ENCODE measurements at regions not wholly inside any gene's neighbourhood (a gene's known extent, or its start where the extent isn't known, plus 50 kb on each side); places are given as distances from the start of the nearest gene placed in this dataset.

DNA sequence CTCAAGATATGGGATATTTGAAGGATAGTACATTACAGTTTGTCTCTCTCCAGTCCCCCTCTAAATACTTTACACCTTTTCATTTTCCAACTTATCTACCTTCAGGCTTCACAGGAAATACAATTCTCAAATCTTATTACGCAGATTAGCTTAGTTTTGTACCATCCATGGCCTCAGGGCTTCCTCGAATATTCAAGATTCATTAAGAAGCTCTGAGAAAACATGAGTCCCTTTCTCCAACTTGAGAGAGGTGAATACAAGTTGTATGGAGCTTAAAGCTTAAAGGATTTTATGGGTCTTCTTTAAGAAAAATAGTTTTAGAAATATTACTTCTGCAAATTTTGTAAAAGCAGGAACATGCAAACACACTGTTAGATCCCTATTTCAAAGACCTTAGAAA, 1212.5 kb downstream of the GALC start:
- TF ChIP-seq POLR2A (IDR thresholded peaks at IDR 0.05; ENCODE audit: low read depth, low read length) (no peak), MAFK (IDR thresholded peaks at IDR 0.05; ENCODE audit: low read depth, low read length) (no peak), BHLHE40 (IDR thresholded peaks at IDR 0.05; ENCODE audit: low read depth, low read length) (no peak)
- TF ChIP-seq, protein P1, sequence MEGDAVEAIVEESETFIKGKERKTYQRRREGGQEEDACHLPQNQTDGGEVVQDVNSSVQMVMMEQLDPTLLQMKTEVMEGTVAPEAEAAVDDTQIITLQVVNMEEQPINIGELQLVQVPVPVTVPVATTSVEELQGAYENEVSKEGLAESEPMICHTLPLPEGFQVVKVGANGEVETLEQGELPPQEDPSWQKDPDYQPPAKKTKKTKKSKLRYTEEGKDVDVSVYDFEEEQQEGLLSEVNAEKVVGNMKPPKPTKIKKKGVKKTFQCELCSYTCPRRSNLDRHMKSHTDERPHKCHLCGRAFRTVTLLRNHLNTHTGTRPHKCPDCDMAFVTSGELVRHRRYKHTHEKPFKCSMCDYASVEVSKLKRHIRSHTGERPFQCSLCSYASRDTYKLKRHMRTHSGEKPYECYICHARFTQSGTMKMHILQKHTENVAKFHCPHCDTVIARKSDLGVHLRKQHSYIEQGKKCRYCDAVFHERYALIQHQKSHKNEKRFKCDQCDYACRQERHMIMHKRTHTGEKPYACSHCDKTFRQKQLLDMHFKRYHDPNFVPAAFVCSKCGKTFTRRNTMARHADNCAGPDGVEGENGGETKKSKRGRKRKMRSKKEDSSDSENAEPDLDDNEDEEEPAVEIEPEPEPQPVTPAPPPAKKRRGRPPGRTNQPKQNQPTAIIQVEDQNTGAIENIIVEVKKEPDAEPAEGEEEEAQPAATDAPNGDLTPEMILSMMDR (conservative IDR thresholded peaks at IDR 0.05; ENCODE audit: low read depth, low read length): no peak

All from IMR-90 (cell line).